ENCODE measurements at regions not wholly inside any gene's neighbourhood (a gene's known extent, or its start where the extent isn't known, plus 50 kb on each side); places are given as distances from the start of the nearest gene placed in this dataset.

DNA sequence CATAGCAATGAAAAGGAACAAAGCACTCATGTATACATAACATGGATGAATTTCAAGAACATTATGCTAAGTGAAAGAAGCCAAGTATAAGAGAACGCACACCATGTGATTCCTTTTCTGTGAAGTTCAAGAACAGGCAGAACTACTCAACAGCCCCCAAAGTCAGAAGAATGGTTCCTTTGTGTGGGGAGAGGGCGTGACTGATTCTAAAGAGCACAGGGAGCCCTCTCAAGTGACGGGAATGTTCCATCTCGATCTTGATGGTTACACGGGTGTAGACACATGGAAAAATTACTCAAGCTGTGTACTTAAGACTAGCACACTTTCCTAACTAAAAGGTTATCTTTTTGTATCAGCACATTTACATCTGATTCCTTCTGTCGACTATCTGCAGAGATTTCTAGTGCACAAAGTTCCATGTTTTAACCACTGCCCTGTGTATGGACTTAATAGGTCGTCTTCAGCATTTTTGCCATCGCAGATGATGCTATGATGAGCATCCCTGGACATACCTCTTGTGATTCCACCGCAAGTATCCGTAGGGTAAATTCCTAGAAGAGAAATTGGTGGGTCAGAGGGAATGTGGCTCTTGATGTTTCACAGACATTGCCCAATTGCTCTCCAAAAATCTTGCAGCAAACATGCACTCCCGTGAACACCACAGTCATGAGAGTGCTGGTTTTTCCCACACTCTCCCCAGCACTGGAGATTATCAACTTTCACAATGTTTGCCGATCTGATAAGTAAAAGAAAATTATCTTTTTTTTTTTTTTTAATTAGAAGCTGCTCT, 279.3 kb downstream of the BMP7 start:
- WGBS, result 67% methylated on average over 12 of the region's 12 CpGs

GRCh38 chr20:56987986-56988385, 278.5 kb downstream of the BMP7 start:
- H3K36me3 ChIP-seq, result no peaks in the 10 kb centered on the region
- no peak for TF ChIP-seq EP300 (IDR thresholded peaks at IDR 0.05)
- no peak for TF ChIP-seq POLR2AphosphoS5 (IDR thresholded peaks at IDR 0.05)
- TF ChIP-seq POLR2A (IDR thresholded peaks at IDR 0.05), result no peak
- H3K27me3 ChIP-seq, result peaks cover 7% of the 10 kb centered on the region
- no peak overlapping the region for H3K27ac ChIP-seq
- H3K9me3 ChIP-seq, result peaks cover 6% of the 10 kb centered on the region
- 33% methylated on average over 16 of the region's 16 CpGs for WGBS
- H3K4me1 ChIP-seq, result no peaks in the 10 kb centered on the region
- no peak for DNase-seq (ENCODE audit: low spot score in 2 of 2)
- no peak overlapping the region for H3K4me3 ChIP-seq

More for the DNA sequence above, 279.3 kb downstream of the BMP7 start:
- Histone ChIP-seq H3K27me3 (peaks cover 7% of the 10 kb centered on the region), H3K4me1 (no peaks in the 10 kb centered on the region), H3K27ac (no peak overlapping the region), H3K4me3 (no peak overlapping the region), H3K36me3 (no peaks in the 10 kb centered on the region), H3K9me3 (peaks cover 6% of the 10 kb centered on the region)
- no peak for TF ChIP-seq POLR2A (IDR thresholded peaks at IDR 0.05)
- no peak for TF ChIP-seq EP300 (IDR thresholded peaks at IDR 0.05)
- TF ChIP-seq, protein P1, sequence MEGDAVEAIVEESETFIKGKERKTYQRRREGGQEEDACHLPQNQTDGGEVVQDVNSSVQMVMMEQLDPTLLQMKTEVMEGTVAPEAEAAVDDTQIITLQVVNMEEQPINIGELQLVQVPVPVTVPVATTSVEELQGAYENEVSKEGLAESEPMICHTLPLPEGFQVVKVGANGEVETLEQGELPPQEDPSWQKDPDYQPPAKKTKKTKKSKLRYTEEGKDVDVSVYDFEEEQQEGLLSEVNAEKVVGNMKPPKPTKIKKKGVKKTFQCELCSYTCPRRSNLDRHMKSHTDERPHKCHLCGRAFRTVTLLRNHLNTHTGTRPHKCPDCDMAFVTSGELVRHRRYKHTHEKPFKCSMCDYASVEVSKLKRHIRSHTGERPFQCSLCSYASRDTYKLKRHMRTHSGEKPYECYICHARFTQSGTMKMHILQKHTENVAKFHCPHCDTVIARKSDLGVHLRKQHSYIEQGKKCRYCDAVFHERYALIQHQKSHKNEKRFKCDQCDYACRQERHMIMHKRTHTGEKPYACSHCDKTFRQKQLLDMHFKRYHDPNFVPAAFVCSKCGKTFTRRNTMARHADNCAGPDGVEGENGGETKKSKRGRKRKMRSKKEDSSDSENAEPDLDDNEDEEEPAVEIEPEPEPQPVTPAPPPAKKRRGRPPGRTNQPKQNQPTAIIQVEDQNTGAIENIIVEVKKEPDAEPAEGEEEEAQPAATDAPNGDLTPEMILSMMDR (IDR thresholded peaks at IDR 0.05), result no peak
- TF ChIP-seq POLR2AphosphoS5 (IDR thresholded peaks at IDR 0.05), result no peak
- DNase-seq (ENCODE audit: low spot score in 2 of 2), result no peak

- Histone ChIP-seq H3K4me1 (no peaks in the 10 kb centered on the region), H3K9me3 (peaks cover 6% of the 10 kb centered on the region), H3K27ac (no peak overlapping the region), H3K27me3 (peaks cover 7% of the 10 kb centered on the region), H3K4me3 (no peak overlapping the region), H3K36me3 (no peaks in the 10 kb centered on the region)
- no peak for TF ChIP-seq POLR2A (IDR thresholded peaks at IDR 0.05)
- no peak for TF ChIP-seq EP300 (IDR thresholded peaks at IDR 0.05)
- no peak for TF ChIP-seq POLR2AphosphoS5 (IDR thresholded peaks at IDR 0.05)
- TF ChIP-seq, protein P1 (IDR thresholded peaks at IDR 0.05), result no peak
- DNase-seq (ENCODE audit: low spot score in 2 of 2), result no peak
- 58% methylated on average over 8 of the region's 8 CpGs for WGBS
Observed at GRCh38 chr20:56988446-56988845, 278.0 kb downstream of the BMP7 start.

GRCh38 chr20:56989516-56989915, 276.9 kb downstream of the BMP7 start:
- DNase-seq (ENCODE audit: low spot score in 2 of 2), result no peak
- H3K27ac ChIP-seq, result no peak overlapping the region
- no peak overlapping the region for H3K4me3 ChIP-seq
- H3K4me1 ChIP-seq, result no peaks in the 10 kb centered on the region
- H3K27me3 ChIP-seq, result peaks cover 7% of the 10 kb centered on the region
- WGBS, result 94% methylated on average over 3 of the region's 3 CpGs
- no peak for TF ChIP-seq POLR2AphosphoS5 (IDR thresholded peaks at IDR 0.05)
- TF ChIP-seq POLR2A (IDR thresholded peaks at IDR 0.05), result no peak
- TF ChIP-seq, protein P1 (IDR thresholded peaks at IDR 0.05), result no peak
- TF ChIP-seq EP300 (IDR thresholded peaks at IDR 0.05), result no peak
- H3K9me3 ChIP-seq, result no peaks in the 10 kb centered on the region
- no peaks in the 10 kb centered on the region for H3K36me3 ChIP-seq

DNA sequence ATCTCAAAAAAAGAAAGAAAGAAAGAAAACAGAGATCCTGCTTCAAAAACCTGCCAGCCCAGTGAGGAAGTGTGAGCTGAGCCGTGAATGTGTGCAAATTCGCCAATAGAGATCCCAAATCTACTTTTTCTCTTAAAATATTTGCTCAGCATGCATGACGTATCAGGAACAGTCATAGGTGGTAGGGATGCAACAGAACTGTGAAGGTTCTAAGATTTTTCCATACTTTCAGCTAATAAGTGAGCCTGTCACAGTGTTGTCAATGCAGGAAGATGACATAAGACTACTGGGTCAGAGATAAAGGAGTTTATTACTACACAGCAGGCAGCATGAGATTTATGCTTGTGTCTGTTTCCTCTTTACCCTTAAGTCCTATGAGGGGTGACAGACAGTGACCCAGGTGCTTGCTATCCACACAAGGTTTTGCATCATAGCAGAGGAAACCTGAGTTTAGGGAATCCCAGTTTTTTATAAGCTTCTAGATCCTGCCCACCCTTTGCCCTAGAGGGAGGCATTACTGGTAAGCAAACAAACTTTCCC, 273.4 kb downstream of the BMP7 start:
- H3K4me1 ChIP-seq, result peaks cover 3% of the 10 kb centered on the region
- no peak overlapping the region for H3K27ac ChIP-seq
- 87% methylated on average over 3 of the region's 3 CpGs for WGBS
- DNase-seq (ENCODE audit: low spot score in 2 of 2), result no peak
- no peak overlapping the region for H3K4me3 ChIP-seq
- no peaks in the 10 kb centered on the region for H3K36me3 ChIP-seq
- TF ChIP-seq EP300 (IDR thresholded peaks at IDR 0.05) (no peak), POLR2AphosphoS5 (IDR thresholded peaks at IDR 0.05) (no peak), POLR2A (IDR thresholded peaks at IDR 0.05) (no peak)
- TF ChIP-seq, protein P1 (IDR thresholded peaks at IDR 0.05), result no peak
- H3K9me3 ChIP-seq, result no peaks in the 10 kb centered on the region
- peaks cover 7% of the 10 kb centered on the region for H3K27me3 ChIP-seq

Measured in suprapubic skin (tissue), 4 donors.